Fibroblast of mammary gland (primary cell): ENCODE measurements at regions not wholly inside any gene's neighbourhood (a gene's known extent, or its start where the extent isn't known, plus 50 kb on each side); places are given as distances from the start of the nearest gene placed in this dataset.

Source experiments
- DNase-seq: peaks from one replicate; pipeline ENCODE4 v3.0.0-alpha.2; 2010; ENCODE audit warnings: low read depth
- H3K4me3 ChIP-seq: 2 replicates; pipeline ENCODE4 v1.5.1; 2011; ENCODE audit warnings: low read depth, mild to moderate bottlenecking, low read length, moderate library complexity; ENCODE audit not compliant: control insufficient read depth
- CTCF ChIP-seq: conservative IDR thresholded peaks from 2 replicates; pipeline ENCODE4 v1.5.1; 2011; ENCODE audit warnings: low read depth, low read length, inconsistent platforms; ENCODE audit not compliant: control insufficient read depth, insufficient read depth

- no peak for DNase-seq
- no peak overlapping the region for H3K4me3 ChIP-seq
- no peak for TF ChIP-seq CTCF
Measured at GRCh38 chr20:58088105-58088504, 140.3 kb downstream of the ANKRD60 start.

GRCh38 chr20:58087562-58087858 is 140.9 kb downstream of the ANKRD60 start:
- H3K4me3 ChIP-seq = no peak overlapping the region
- no peak for TF ChIP-seq CTCF
- no peak for DNase-seq

- TF ChIP-seq CTCF = peak; percentile 93
- DNase-seq = peak; percentile 46
Measured at GRCh38 chr20:58086763-58087561, 141.5 kb downstream of the ANKRD60 start.

GRCh38 chr20:58084966-58085365 is 143.5 kb downstream of the ANKRD60 start:
- DNase-seq = no peak
- TF ChIP-seq CTCF = no peak

More at GRCh38 chr20:58086763-58087561, 141.5 kb downstream of the ANKRD60 start:
- no peak overlapping the region for H3K4me3 ChIP-seq

GRCh38 chr20:58084566-58084965 is 143.9 kb downstream of the ANKRD60 start:
- no peak for DNase-seq
- TF ChIP-seq CTCF = no peak
- no peak overlapping the region for H3K4me3 ChIP-seq

More at GRCh38 chr20:58084966-58085365, 143.5 kb downstream of the ANKRD60 start:
- no peak overlapping the region for H3K4me3 ChIP-seq

GRCh38 chr20:58081846-58082245 is 146.6 kb downstream of the ANKRD60 start:
- TF ChIP-seq CTCF = no peak
- H3K4me3 ChIP-seq = no peak overlapping the region
- peak; percentile 63 for DNase-seq
